Bronchial epithelial cell (primary cell): ENCODE measurements at regions not wholly inside any gene's neighbourhood (a gene's known extent, or its start where the extent isn't known, plus 50 kb on each side); places are given as distances from the start of the nearest gene placed in this dataset.
"Not testable (repeated sequence)": the region's sequence is repeated elsewhere in the genome, so short reads cannot be mapped to it uniquely, and the experiment has no call there.

Experiments used
- DNase-seq: peaks from one replicate; pipeline ENCODE4 v3.0.0-alpha.2; 2010; ENCODE audit warnings: low read depth
- FAIRE-seq: peaks from 2 replicates; lab custom pipeline; 2011; peaks lifted over from hg19 to GRCh38; lab: Jason Lieb, UNC
- H3K27me3 ChIP-seq: 2 replicates; pipeline ENCODE4 v1.5.1; 2011; ENCODE audit warnings: low read length; ENCODE audit not compliant: control insufficient read depth, insufficient read depth
- H3K36me3 ChIP-seq: 2 replicates; pipeline ENCODE4 v1.5.1; 2011; ENCODE audit warnings: low read length; ENCODE audit not compliant: control insufficient read depth, insufficient read depth
- H3K4me3 ChIP-seq: 2 replicates; pipeline ENCODE4 v1.5.1; 2011; ENCODE audit warnings: mild to moderate bottlenecking, low read depth, low read length, control low read depth
- CTCF ChIP-seq: IDR thresholded peaks from 2 replicates; pipeline ENCODE4 v1.5.1; 2011; ENCODE audit warnings: mild to moderate bottlenecking, moderate library complexity, low read length, control low read depth, inconsistent platforms; ENCODE audit not compliant: insufficient read depth, severe bottlenecking

- no peaks in the 10 kb centered on the region for H3K36me3 ChIP-seq
- DNase-seq (no peak), FAIRE-seq (no peak)
- no peaks in the 10 kb centered on the region for H3K27me3 ChIP-seq
- H3K4me3 ChIP-seq, result no peak overlapping the region
- no peak for TF ChIP-seq CTCF
Measured at GRCh38 chr13:56563663-56564062, 577.1 kb upstream of the PRR20A start.

- H3K36me3 ChIP-seq, result no peaks in the 10 kb centered on the region
- DNase-seq (no peak), FAIRE-seq (no peak)
- H3K27me3 ChIP-seq, result no peaks in the 10 kb centered on the region
- no peak for TF ChIP-seq CTCF
- H3K4me3 ChIP-seq, result no peak overlapping the region
Measured at GRCh38 chr13:56586976-56587375, 553.7 kb upstream of the PRR20A start.

- no peak for FAIRE-seq
Measured at GRCh38 chr13:56615572-56615971, 525.1 kb upstream of the PRR20A start.

GRCh38 chr13:56622840-56623239 is 517.9 kb upstream of the PRR20A start:
- TF ChIP-seq CTCF, result no peak
- H3K4me3 ChIP-seq, result no peak overlapping the region

More at GRCh38 chr13:56615572-56615971, 525.1 kb upstream of the PRR20A start:
- Histone ChIP-seq H3K4me3 (no peak overlapping the region), H3K27me3 (no peaks in the 10 kb centered on the region), H3K36me3 (no peaks in the 10 kb centered on the region)
- TF ChIP-seq CTCF, result no peak
- no peak for DNase-seq

GRCh38 chr13:56628886-56629285 is 511.8 kb upstream of the PRR20A start:
- H3K27me3 ChIP-seq, DNase-seq, H3K4me3 ChIP-seq, H3K36me3 ChIP-seq, FAIRE-seq: not testable (repeated sequence)

More at GRCh38 chr13:56622840-56623239, 517.9 kb upstream of the PRR20A start:
- no peaks in the 10 kb centered on the region for H3K36me3 ChIP-seq
- no peaks in the 10 kb centered on the region for H3K27me3 ChIP-seq
- DNase-seq (no peak), FAIRE-seq (no peak)

GRCh38 chr13:56631060-56631459 is 509.7 kb upstream of the PRR20A start:
- not testable (repeated sequence) for H3K4me3 ChIP-seq, H3K36me3 ChIP-seq, FAIRE-seq, DNase-seq, H3K27me3 ChIP-seq

GRCh38 chr13:56653043-56653442 is 487.7 kb upstream of the PRR20A start:
- FAIRE-seq (no peak), DNase-seq (no peak)
- Histone ChIP-seq H3K4me3 (no peak overlapping the region), H3K36me3 (no peaks in the 10 kb centered on the region), H3K27me3 (no peaks in the 10 kb centered on the region)
- no peak for TF ChIP-seq CTCF
